H1 (cell line): ENCODE measurements at regions not wholly inside any gene's neighbourhood (a gene's known extent, or its start where the extent isn't known, plus 50 kb on each side); places are given as distances from the start of the nearest gene placed in this dataset.

Experiments used
- CTCF ChIA-PET: fragments of 300-600 bp; sonication (Branson Sonifier 250); formaldehyde crosslinking; loops from one replicate; lab custom pipeline; 2021; ENCODE audit not compliant: partially characterized antibody; lab: Charles Lee
- POLR2A ChIA-PET: fragments of 300-600 bp; sonication (Branson Sonifier 250); formaldehyde crosslinking; loops from one replicate; lab custom pipeline; 2021; ENCODE audit warnings: inconsistent platforms; ENCODE audit not compliant: partially characterized antibody; lab: Charles Lee
- DNase-seq, 2 experiments: peaks; one replicate each; pipeline versions ENCODE4 v3.0.0 to v3.0.0-alpha.2; 2010 to 2022; ENCODE audit warnings: low spot score in 2 of 2, low read depth in 1 of 2, mixed read lengths in 1 of 2
- FAIRE-seq: peaks from 2 replicates; lab custom pipeline; 2011; peaks lifted over from hg19 to GRCh38; lab: Jason Lieb, UNC
- H2AFZ ChIP-seq: 2 replicates; pipeline ENCODE4 v1.8.1; 2012; ENCODE audit warnings: low read length, inconsistent platforms
- H2AK5ac ChIP-seq: 2 replicates; pipeline ENCODE4 v1.6.1; 2013; ENCODE audit warnings: low read depth, low read length
- H2BK120ac ChIP-seq: replicated peaks from 2 replicates; pipeline ENCODE3; 2013; ENCODE audit warnings: low read depth, low read length, inconsistent platforms
- H2BK12ac ChIP-seq: 2 replicates; pipeline ENCODE4 v1.6.1; 2013; ENCODE audit warnings: low read depth, low read length
- H2BK15ac ChIP-seq: 2 replicates; pipeline ENCODE4 v1.6.1; 2013; ENCODE audit warnings: low read length
- H2BK20ac ChIP-seq: 2 replicates; pipeline ENCODE4 v1.6.1; 2013; ENCODE audit warnings: low read length
- H2BK5ac ChIP-seq: 2 replicates; pipeline ENCODE4 v1.6.1; 2013; ENCODE audit warnings: low read depth, low read length
- H3K14ac ChIP-seq: 2 replicates; pipeline ENCODE4 v1.6.1; 2013; ENCODE audit warnings: inconsistent platforms; ENCODE audit not compliant: insufficient read length
- H3K18ac ChIP-seq: 2 replicates; pipeline ENCODE4 v1.6.1; 2013; ENCODE audit warnings: low read length; ENCODE audit errors: extremely low read depth
- H3K23ac ChIP-seq: 2 replicates; pipeline ENCODE4 v1.6.1; 2013; ENCODE audit warnings: inconsistent platforms; ENCODE audit not compliant: insufficient read length
- H3K23me2 ChIP-seq: 2 replicates; pipeline ENCODE4 v1.6.1; 2013; ENCODE audit warnings: low read depth, low read length
- H3K27ac ChIP-seq: 2 replicates; pipeline ENCODE4 v1.6.1; 2011; ENCODE audit warnings: low read depth, low read length, inconsistent platforms
- H3K27me3 ChIP-seq, 4 experiments: replicated peaks in 1 of 4; 1 replicate in 1 of 4; 2 replicates in 3 of 4; pipeline versions ENCODE4 v1.6.1 to v1.8.1; 2011 to 2013; ENCODE audit warnings: low read length in 3 of 4, mild to moderate bottlenecking in 3 of 4, inconsistent platforms in 2 of 4, mixed read lengths in 2 of 4, moderate library complexity in 1 of 4; ENCODE audit not compliant: control insufficient read depth in 3 of 4, insufficient read depth in 3 of 4; ENCODE audit errors: extremely low read depth in 1 of 4
- H3K36me3 ChIP-seq, 4 experiments: 2 replicates each; pipeline versions ENCODE4 v1.6.1 to v1.8.1; 2011 to 2013; ENCODE audit warnings: mild to moderate bottlenecking in 4 of 4, low read length in 3 of 4, moderate library complexity in 2 of 4, control low read depth in 1 of 4, inconsistent platforms in 1 of 4; ENCODE audit not compliant: insufficient read depth in 4 of 4, control insufficient read depth in 2 of 4
- H3K4ac ChIP-seq: replicated peaks from 2 replicates; pipeline ENCODE3; 2013; ENCODE audit warnings: low read length, low read depth, mixed read lengths, inconsistent platforms; ENCODE audit not compliant: insufficient read length
- H3K4me1 ChIP-seq, 4 experiments: replicated peaks in 1 of 4; 1 replicate in 1 of 4; 2 replicates in 3 of 4; pipeline versions ENCODE4 v1.6.1 to v1.8.1; 2011 to 2013; ENCODE audit warnings: low read length in 3 of 4, inconsistent platforms in 2 of 4, mixed read lengths in 1 of 4; ENCODE audit not compliant: insufficient read depth in 4 of 4, control insufficient read depth in 3 of 4
- H3K4me2 ChIP-seq, 2 experiments: 2 replicates each; pipeline versions ENCODE4 v1.6.1 to v1.8.1; 2011 to 2013; ENCODE audit warnings: low read depth in 2 of 2, low read length in 2 of 2, control low read depth in 1 of 2, inconsistent platforms in 1 of 2, mild to moderate bottlenecking in 1 of 2; ENCODE audit not compliant: insufficient read depth in 1 of 2
- H3K4me3 ChIP-seq, 4 experiments: fragments of 200-600, 300-600 bp in 1 of 4; sonication (generic), shearing (Covaris generic), sonication (Bioruptor Twin) in 1 of 4; 2 replicates each; pipeline versions ENCODE4 v1.5.1 to v1.8.1; 2011 to 2016; ENCODE audit warnings: low read length in 4 of 4, low read depth in 3 of 4, control low read depth in 2 of 4, inconsistent platforms in 2 of 4, mild to moderate bottlenecking in 2 of 4, mixed read lengths in 1 of 4, moderate library complexity in 1 of 4; ENCODE audit not compliant: insufficient read depth in 2 of 4; ENCODE audit errors: extremely low read depth in 1 of 4
- H3K56ac ChIP-seq: replicated peaks from 2 replicates; pipeline ENCODE3; 2013; ENCODE audit warnings: low read depth, mild to moderate bottlenecking, mixed read lengths, low read length, inconsistent platforms; ENCODE audit not compliant: insufficient read length
- H3K79me1 ChIP-seq: 2 replicates; pipeline ENCODE4 v1.6.1; 2013; ENCODE audit warnings: low read depth, low read length, control low read depth
- H3K79me2 ChIP-seq, 2 experiments: 2 replicates each; pipeline versions ENCODE4 v1.6.1 to v1.8.1; 2012 to 2013; ENCODE audit warnings: low read length in 2 of 2, mild to moderate bottlenecking in 2 of 2, inconsistent platforms in 1 of 2; ENCODE audit not compliant: insufficient read depth in 2 of 2, control insufficient read depth in 1 of 2
- H3K9ac ChIP-seq, 4 experiments: replicated peaks in 1 of 4; 1 replicate in 1 of 4; 2 replicates in 3 of 4; pipeline versions ENCODE4 v1.6.1 to v1.8.1; 2011 to 2013; ENCODE audit warnings: low read depth in 3 of 4, low read length in 3 of 4, control low read depth in 2 of 4, mild to moderate bottlenecking in 2 of 4, moderate library complexity in 2 of 4, inconsistent platforms in 1 of 4; ENCODE audit errors: extremely low read depth in 1 of 4
- H3K9me3 ChIP-seq, 2 experiments: 2 replicates each; pipeline versions ENCODE4 v1.6.1 to v1.8.1; 2012 to 2013; ENCODE audit warnings: mild to moderate bottlenecking in 2 of 2, moderate library complexity in 2 of 2, control low read depth in 1 of 2, inconsistent platforms in 1 of 2, low read depth in 1 of 2, low read length in 1 of 2, mixed read lengths in 1 of 2; ENCODE audit not compliant: insufficient read depth in 2 of 2
- H4K20me1 ChIP-seq, 2 experiments: replicated peaks in 1 of 2; 2 replicates each; pipeline versions ENCODE3 to v1.8.1; 2011 to 2013; ENCODE audit warnings: inconsistent platforms in 2 of 2, low read length in 2 of 2, mild to moderate bottlenecking in 1 of 2; ENCODE audit not compliant: insufficient read depth in 2 of 2, control insufficient read depth in 1 of 2
- H4K5ac ChIP-seq: 2 replicates; pipeline ENCODE4 v1.6.1; 2013; ENCODE audit warnings: low read length, low read depth, mixed read lengths, inconsistent platforms; ENCODE audit not compliant: insufficient read length
- H4K8ac ChIP-seq: 2 replicates; pipeline ENCODE4 v1.8.0; 2013; ENCODE audit warnings: mild to moderate bottlenecking, moderate library complexity, low read length, inconsistent platforms; ENCODE audit not compliant: insufficient read depth; ENCODE audit errors: extremely low read depth
- H4K91ac ChIP-seq: replicated peaks from 2 replicates; pipeline ENCODE3; 2013; ENCODE audit warnings: low read length, mixed read lengths, inconsistent platforms; ENCODE audit not compliant: insufficient read length
- JUN ChIP-seq: IDR thresholded peaks from 2 replicates; pipeline ENCODE4 v1.6.1; 2011; ENCODE audit warnings: low read depth, mild to moderate bottlenecking, improper control_type of control experiment, low read length
- MAFK ChIP-seq: IDR thresholded peaks from 2 replicates; pipeline ENCODE4 v1.6.1; 2012; ENCODE audit warnings: low read depth, mild to moderate bottlenecking, improper control_type of control experiment, low read length
- RAD21 ChIP-seq, 2 experiments: IDR thresholded peaks in 1 of 2; conservative IDR thresholded peaks in 1 of 2; 2 replicates each; pipeline ENCODE4 v1.6.1; 2011; ENCODE audit warnings: low read depth in 2 of 2, low read length in 2 of 2, improper control_type of control experiment in 1 of 2, inconsistent platforms in 1 of 2, mild to moderate bottlenecking in 1 of 2, moderate library complexity in 1 of 2
- RBBP5 ChIP-seq: IDR thresholded peaks from 2 replicates; pipeline ENCODE4 v1.7.1; 2012; ENCODE audit warnings: low read depth, mild to moderate bottlenecking, inconsistent platforms, low read length, moderate library complexity, borderline replicate concordance
- TAF7 ChIP-seq: optimal IDR thresholded peaks from 2 replicates; pipeline ENCODE3; 2011; ENCODE audit warnings: low read depth, mild to moderate bottlenecking, inconsistent platforms, low read length, moderate library complexity, borderline replicate concordance
- TCF12 ChIP-seq: IDR thresholded peaks from 2 replicates; pipeline ENCODE4 v1.6.1; 2011; ENCODE audit warnings: low read depth, mild to moderate bottlenecking, low read length
- WGBS, 2 experiments: shearing (Covaris generic) in 1 of 2; methylation state at CpG; one replicate each; pipeline versions ENCODE4 v1.1.6 to v1.1.7; 2013 to 2015; ENCODE audit warnings: low lambda C conversion rate in 2 of 2, mixed read lengths in 2 of 2, inconsistent platforms in 1 of 2, low coverage in 1 of 2, missing lambda C conversion rate in 1 of 2; ENCODE audit not compliant: insufficient replicate concordance in 2 of 2, insufficient coverage in 1 of 2, insufficient read length in 1 of 2; ENCODE audit errors: extremely low coverage in 1 of 2, missing lambda C conversion rate in 1 of 2; 5-methylcytosine and 5-hydroxymethylcytosine counted together

- no peak overlapping the region for H3K4me2 ChIP-seq
- H2AFZ ChIP-seq, result no peak overlapping the region
- H2BK15ac ChIP-seq, result no peak overlapping the region
- DNase-seq, result no peak
- peaks cover 3 to 73% of the 10 kb centered on the region in 2 experiments for H3K79me2 ChIP-seq
- no peak overlapping the region for H4K8ac ChIP-seq
- no peak overlapping the region for H3K4me3 ChIP-seq
- POLR2A ChIA-PET, result no interaction called here
- H3K79me1 ChIP-seq, result peaks cover 2% of the 10 kb centered on the region; the same call in 1 of the 2 replicates
- no peak for FAIRE-seq
- peaks cover 0 to 6% of the 10 kb centered on the region in 2 experiments for H4K20me1 ChIP-seq
- WGBS, 2 experiments, result 86% methylated on average over 2 of the region's 2 CpGs; no CpG with 5 or more reads in 1 of the 2 experiments
- H3K14ac ChIP-seq, result no peak overlapping the region
- H2BK120ac ChIP-seq, result no peak overlapping the region
- no peak overlapping the region for H4K5ac ChIP-seq
- H3K23me2 ChIP-seq, result no peaks in the 10 kb centered on the region
- CTCF ChIA-PET, result no interaction called here
- H3K9ac ChIP-seq, result no peak overlapping the region
- peaks cover 2 to 22% (median 14%) of the 10 kb centered on the region in 4 experiments; a peak in 6 of 7 replicates for H3K4me1 ChIP-seq
- H3K36me3 ChIP-seq, result peaks cover 0 to 3% (median 0%) of the 10 kb centered on the region in 4 experiments; a peak in 1 of 8 replicates
- no peak overlapping the region for H3K56ac ChIP-seq
- no peaks in the 10 kb centered on the region for H3K9me3 ChIP-seq
- H2BK5ac ChIP-seq, result no peak overlapping the region
- no peaks in the 10 kb centered on the region for H3K27me3 ChIP-seq
- H2AK5ac ChIP-seq, result no peak overlapping the region
- H3K18ac ChIP-seq, result no peak overlapping the region
- H3K4ac ChIP-seq, result no peak overlapping the region
- H4K91ac ChIP-seq, result no peak overlapping the region
- H3K23ac ChIP-seq, result no peak overlapping the region
- H2BK20ac ChIP-seq, result no peak overlapping the region
- no peak overlapping the region for H3K27ac ChIP-seq
- H2BK12ac ChIP-seq, result no peak overlapping the region
- TF ChIP-seq TAF7, result no peak
- no peak for TF ChIP-seq RAD21 (IDR thresholded peaks at IDR 0.05 in 1 of 2, conservative IDR thresholded peaks at IDR 0.05 in 1 of 2; ENCODE audit: low read depth in 2 of 2, low read length in 2 of 2)
- TF ChIP-seq JUN, result no peak
- TF ChIP-seq MAFK, result no peak
- no peak for TF ChIP-seq TCF12
- TF ChIP-seq RBBP5, result no peak
Measured at GRCh38 chr6:21840428-21840827, 246.9 kb downstream of the SOX4 start.
